Skeletal muscle satellite cell (primary cell): ENCODE measurements at regions not wholly inside any gene's neighbourhood (a gene's known extent, or its start where the extent isn't known, plus 50 kb on each side); places are given as distances from the start of the nearest gene placed in this dataset.
"Not testable (repeated sequence)": the region's sequence is repeated elsewhere in the genome, so short reads cannot be mapped to it uniquely, and the experiment has no call there.

Source experiments
- H3K27me3 ChIP-seq: 2 replicates; pipeline ENCODE4 v1.7.0; 2013; ENCODE audit warnings: low read length; ENCODE audit not compliant: control insufficient read depth, insufficient read depth
- H3K36me3 ChIP-seq: 2 replicates; pipeline ENCODE4 v1.7.0; 2013; ENCODE audit warnings: mild to moderate bottlenecking, control low read depth, low read length; ENCODE audit not compliant: insufficient read depth
- H3K4me1 ChIP-seq: 2 replicates; pipeline ENCODE4 v1.7.0; 2013; ENCODE audit warnings: low read length; ENCODE audit not compliant: control insufficient read depth, insufficient read depth
- H3K4me2 ChIP-seq: 2 replicates; pipeline ENCODE4 v1.7.0; 2013; ENCODE audit warnings: mild to moderate bottlenecking, low read length
- H3K4me3 ChIP-seq: 2 replicates; pipeline ENCODE4 v1.7.0; 2013; ENCODE audit warnings: low read length
- H3K9ac ChIP-seq: 2 replicates; pipeline ENCODE4 v1.7.0; 2013; ENCODE audit warnings: mild to moderate bottlenecking, low read depth, low read length, moderate library complexity
- H3K9me3 ChIP-seq: replicated peaks from 2 replicates; pipeline ENCODE4 v1.7.0; 2013; ENCODE audit warnings: mild to moderate bottlenecking, control low read depth, low read length

DNA sequence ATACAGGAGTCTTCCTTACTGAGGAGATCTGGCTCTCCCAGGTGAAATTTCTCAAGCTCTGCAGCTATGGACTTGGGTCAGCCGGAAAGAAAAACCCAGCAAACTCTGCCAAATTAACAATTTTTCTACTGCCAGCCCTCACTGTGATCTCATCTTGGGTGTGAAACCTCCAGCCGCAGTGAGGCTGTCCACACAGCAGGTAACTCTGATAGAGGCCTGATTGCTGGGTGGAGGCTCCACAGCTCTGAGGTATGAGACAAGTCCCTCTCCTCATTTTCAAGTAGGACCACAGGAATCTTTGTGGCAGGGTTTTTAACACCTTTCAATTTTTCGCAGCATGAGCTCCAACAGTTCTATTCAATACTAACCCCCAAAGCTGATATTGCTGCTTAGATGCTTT lies 430.6 kb upstream of the RAB6C start:
- Histone ChIP-seq H3K4me2 (no peak overlapping the region), H3K9ac (no peak overlapping the region), H3K27me3 (no peaks in the 10 kb centered on the region), H3K4me1 (no peaks in the 10 kb centered on the region), H3K36me3 (no peaks in the 10 kb centered on the region), H3K4me3 (no peak overlapping the region), H3K9me3 (peaks cover 12% of the 10 kb centered on the region)

DNA sequence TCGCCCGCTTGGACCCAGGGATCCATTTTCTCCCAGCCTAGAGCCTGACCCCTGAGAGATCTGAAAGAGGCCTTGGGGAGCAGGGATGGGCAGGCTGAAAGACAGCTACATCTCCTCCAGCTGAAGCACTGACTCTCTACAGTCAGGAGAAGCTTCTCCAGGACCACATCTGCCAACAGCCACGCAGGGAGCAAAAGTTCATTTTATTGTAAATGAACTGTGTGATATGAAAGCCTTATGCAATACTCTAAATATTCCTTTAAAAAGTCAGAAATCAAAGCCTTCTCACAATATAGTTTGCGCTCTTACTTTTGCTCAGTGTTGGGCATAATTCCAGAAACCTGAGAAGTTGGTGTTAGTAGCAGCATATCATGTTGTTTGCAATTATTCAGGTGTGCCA lies 428.9 kb upstream of the RAB6C start:
- Histone ChIP-seq H3K36me3 (no peaks in the 10 kb centered on the region), H3K4me1 (no peaks in the 10 kb centered on the region), H3K27me3 (no peaks in the 10 kb centered on the region), H3K9ac (no peak overlapping the region), H3K4me3 (no peak overlapping the region), H3K4me2 (no peak overlapping the region), H3K9me3 (peaks cover 10% of the 10 kb centered on the region)

DNA sequence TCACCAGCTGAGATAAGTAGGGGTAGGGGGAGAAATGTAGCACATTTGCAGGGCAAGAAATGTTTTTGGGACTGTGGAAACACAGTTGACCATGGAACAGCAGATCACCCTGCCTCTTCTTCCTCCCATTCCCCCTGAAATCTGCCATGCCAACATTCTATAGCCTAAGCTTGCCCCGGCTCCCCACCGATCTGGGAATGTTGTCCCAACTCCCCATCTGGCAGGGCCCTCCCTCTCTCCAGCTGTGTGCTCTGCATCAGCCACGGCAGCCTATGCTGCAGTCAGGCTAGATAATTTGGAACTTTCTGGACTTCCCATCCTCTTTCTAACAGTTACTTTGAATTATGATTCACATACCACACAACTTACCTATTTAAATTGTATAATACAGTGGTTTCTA lies 425.1 kb upstream of the RAB6C start:
- H3K27me3 ChIP-seq: no peaks in the 10 kb centered on the region
- no peak overlapping the region for H3K4me3 ChIP-seq
- H3K9me3 ChIP-seq: peaks cover 12% of the 10 kb centered on the region
- no peaks in the 10 kb centered on the region for H3K36me3 ChIP-seq
- H3K9ac ChIP-seq: no peak overlapping the region
- H3K4me1 ChIP-seq: no peaks in the 10 kb centered on the region
- no peak overlapping the region for H3K4me2 ChIP-seq

DNA sequence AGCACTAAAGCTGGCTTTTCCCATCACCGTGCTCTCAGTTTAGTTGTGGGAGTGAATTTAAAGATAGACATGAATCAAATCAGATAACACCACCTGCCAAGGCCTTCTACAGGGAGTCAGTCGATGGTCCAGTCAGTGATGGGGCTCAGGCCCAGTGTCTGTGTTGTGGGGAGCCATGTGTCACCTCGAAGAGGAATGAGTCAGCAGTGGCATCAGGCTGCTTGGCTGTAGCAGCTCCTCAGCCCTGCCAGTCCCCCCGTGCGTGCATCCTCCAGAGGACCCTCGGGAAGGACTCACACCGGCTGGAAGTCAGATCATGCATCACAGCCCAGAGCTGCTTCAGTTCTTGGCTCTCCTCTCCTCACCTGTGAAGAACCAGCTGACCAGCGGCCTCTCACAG lies 420.4 kb upstream of the RAB6C start:
- Histone ChIP-seq H3K27me3 (no peaks in the 10 kb centered on the region), H3K4me3 (no peak overlapping the region), H3K4me2 (no peak overlapping the region), H3K36me3 (no peaks in the 10 kb centered on the region), H3K4me1 (no peaks in the 10 kb centered on the region), H3K9ac (no peak overlapping the region), H3K9me3 (peaks cover 14% of the 10 kb centered on the region)

DNA sequence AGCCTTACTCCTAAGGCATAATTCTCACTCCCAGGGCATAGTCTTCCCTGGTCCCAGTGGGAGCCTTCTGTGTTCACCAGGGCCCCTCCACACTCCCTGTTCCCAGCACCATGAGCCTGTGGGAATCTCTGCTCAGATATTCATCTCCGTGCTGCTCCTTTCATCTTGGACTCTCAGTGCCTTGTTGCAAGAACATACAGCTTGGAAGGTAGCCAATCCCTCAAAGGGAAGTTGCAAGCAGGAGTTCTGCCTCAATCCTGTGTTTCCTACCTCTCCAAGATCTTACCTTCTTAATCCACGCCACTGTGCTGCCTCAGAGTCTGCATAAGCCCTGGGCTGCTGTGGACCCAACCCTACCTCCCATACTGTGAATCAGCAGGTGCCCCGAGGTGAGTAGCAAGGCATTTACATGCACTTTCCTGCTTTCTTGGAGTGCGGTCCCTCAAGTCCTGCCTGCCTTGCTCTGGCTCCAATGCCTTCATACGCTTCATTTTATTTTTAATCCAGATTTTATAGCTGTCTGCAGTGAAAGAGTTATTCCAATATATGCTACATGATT lies 413.8 kb upstream of the RAB6C start:
- Histone ChIP-seq H3K4me2 (no peak overlapping the region), H3K36me3 (no peaks in the 10 kb centered on the region), H3K9ac (no peak overlapping the region), H3K9me3 (peaks cover 16% of the 10 kb centered on the region), H3K4me1 (no peaks in the 10 kb centered on the region), H3K4me3 (no peak overlapping the region), H3K27me3 (no peaks in the 10 kb centered on the region)

DNA sequence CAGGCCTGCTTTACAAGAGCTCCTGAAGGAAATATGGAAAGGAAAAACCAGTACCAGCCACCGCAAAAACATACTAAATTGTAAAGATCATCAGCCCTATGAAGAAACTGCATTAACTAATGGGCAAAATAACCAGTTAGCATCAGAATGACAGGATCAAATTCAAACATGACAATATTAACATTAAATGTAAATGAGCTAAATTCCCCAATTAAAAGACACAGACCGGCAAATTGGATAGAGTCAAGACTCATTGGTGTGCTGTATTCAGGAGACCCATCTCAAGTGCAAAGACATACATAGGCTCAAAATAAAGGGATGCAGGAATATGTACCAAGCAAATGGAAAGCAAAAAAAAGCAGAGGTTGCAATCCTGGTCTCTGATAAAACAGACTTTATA lies 408.7 kb upstream of the RAB6C start:
- H3K9me3 ChIP-seq: peaks cover 16% of the 10 kb centered on the region
- H3K36me3 ChIP-seq, H3K4me3 ChIP-seq, H3K9ac ChIP-seq, H3K4me2 ChIP-seq, H3K27me3 ChIP-seq, H3K4me1 ChIP-seq: not testable (repeated sequence)

DNA sequence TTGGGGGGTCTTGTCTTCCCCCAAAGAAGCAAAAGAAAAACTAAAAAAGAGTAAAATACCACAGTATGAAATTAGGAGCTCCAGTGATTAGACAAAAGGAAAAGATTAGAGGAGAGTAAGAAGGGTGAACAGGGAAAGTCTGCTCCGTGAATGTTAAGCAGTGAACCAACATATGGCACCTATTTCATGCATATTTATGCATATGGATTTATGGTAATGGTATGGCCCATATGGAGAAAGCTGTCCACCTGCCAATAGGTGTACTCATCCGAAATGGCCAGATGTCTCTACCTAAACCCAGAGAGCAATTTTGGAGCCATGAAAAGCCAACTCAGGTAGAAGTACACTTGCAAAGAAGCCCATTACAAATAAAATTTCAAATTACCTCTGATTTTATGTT lies 404.0 kb upstream of the RAB6C start:
- no peaks in the 10 kb centered on the region for H3K27me3 ChIP-seq
- no peaks in the 10 kb centered on the region for H3K4me1 ChIP-seq
- H3K36me3 ChIP-seq: no peaks in the 10 kb centered on the region
- no peaks in the 10 kb centered on the region for H3K9me3 ChIP-seq
- no peak overlapping the region for H3K9ac ChIP-seq
- no peak overlapping the region for H3K4me3 ChIP-seq
- H3K4me2 ChIP-seq: no peak overlapping the region

DNA sequence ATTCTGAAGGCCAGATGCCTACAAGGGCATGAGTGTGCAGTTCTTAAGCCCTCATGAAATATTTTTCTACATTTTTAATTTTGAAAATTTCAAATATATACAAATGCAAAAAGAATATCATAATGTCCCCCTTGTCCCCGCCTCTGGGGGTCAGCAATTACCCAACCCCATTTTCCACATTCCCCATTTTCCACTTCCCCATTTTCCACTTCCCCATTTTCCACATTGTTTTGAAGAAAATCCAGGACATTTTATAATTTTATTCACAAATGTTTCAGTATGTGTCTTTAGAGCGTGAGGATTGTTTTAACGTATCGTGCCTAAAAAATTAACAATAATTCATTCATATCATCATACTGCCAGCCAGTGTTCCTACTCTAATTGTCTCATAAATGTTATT lies 403.6 kb upstream of the RAB6C start:
- Histone ChIP-seq H3K4me1 (no peaks in the 10 kb centered on the region), H3K4me2 (no peak overlapping the region), H3K27me3 (no peaks in the 10 kb centered on the region), H3K36me3 (no peaks in the 10 kb centered on the region), H3K9me3 (no peaks in the 10 kb centered on the region), H3K4me3 (no peak overlapping the region), H3K9ac (no peak overlapping the region)

DNA sequence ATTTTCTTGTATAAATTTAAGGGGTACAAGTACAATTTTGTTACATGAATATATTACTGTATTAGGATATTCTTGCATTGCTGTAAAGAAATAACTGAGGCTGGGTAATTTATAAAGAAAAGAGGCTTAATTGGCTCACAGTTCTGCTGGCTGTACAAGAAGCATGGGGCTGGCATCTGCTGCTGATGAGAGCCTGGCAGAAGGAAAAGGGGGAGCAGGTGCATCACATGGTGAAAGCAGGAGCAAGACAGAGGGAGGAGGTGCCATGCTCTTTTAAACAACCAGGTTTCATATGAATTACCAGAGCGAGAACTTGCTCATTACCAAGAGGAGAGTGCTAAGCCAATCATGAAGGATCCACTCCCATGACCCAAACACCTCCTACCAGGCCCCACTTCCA lies 399.5 kb upstream of the RAB6C start:
- Histone ChIP-seq H3K36me3 (no peaks in the 10 kb centered on the region), H3K9ac (no peak overlapping the region), H3K4me2 (no peak overlapping the region), H3K27me3 (no peaks in the 10 kb centered on the region), H3K4me3 (no peak overlapping the region), H3K9me3 (no peaks in the 10 kb centered on the region), H3K4me1 (no peaks in the 10 kb centered on the region)

DNA sequence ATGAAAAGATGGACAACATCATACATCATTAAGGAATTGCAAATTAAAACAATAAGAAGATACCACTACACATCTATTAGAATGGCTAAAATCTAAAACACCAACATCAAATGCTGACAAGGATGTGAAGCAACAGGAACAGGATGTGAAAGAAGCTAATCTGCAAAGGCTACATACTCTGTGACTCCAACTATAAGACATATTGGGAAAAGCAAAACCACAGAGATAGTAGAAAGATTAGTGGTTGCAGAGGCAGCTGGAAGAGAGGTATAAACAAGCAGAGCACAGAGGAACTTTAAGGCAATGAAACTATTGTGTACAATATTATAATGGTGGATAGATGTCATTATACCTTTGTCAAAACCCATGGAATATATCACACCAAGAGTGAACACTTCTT lies 393.7 kb upstream of the RAB6C start:
- Histone ChIP-seq H3K27me3 (no peaks in the 10 kb centered on the region), H3K4me1 (no peaks in the 10 kb centered on the region), H3K4me2 (no peak overlapping the region), H3K4me3 (no peak overlapping the region), H3K9ac (no peak overlapping the region), H3K36me3 (no peaks in the 10 kb centered on the region), H3K9me3 (peaks cover 5% of the 10 kb centered on the region)

DNA sequence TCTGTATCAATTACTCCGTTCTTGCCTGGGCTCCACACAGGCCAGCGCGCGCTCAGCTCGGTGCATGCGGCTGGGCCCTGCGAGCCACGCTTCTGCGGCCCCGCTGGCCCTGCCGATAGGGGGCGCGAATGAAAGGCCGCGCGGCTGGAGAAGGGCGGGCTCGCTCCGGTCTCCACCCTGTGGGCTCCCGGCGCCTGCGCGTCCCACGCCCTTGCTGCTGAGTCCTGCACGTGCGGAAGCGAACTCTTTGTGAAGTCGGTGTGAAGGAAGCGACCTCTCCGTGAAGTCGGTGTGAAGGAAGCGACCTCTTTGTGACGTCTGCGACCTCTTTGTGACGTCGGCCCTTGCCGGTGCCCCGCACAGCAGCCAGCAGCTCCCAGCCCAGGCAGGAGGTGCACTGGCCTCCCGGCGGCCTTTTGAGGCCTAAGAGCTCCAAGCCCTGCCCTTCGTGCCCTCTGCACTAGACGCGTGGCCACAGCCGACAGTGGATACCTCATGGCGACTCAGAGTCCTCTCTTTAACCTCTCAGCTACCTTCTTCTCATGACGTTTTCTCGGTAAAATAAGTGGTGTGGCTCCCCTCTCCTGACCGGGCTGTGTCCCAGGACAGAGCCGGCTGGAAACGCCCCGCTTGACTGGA lies 391.9 kb upstream of the RAB6C start:
- Histone ChIP-seq H3K4me2 (no peak overlapping the region), H3K9me3 (peaks cover 5% of the 10 kb centered on the region), H3K4me1 (no peaks in the 10 kb centered on the region), H3K36me3 (no peaks in the 10 kb centered on the region), H3K9ac (no peak overlapping the region), H3K4me3 (no peak overlapping the region), H3K27me3 (no peaks in the 10 kb centered on the region)

DNA sequence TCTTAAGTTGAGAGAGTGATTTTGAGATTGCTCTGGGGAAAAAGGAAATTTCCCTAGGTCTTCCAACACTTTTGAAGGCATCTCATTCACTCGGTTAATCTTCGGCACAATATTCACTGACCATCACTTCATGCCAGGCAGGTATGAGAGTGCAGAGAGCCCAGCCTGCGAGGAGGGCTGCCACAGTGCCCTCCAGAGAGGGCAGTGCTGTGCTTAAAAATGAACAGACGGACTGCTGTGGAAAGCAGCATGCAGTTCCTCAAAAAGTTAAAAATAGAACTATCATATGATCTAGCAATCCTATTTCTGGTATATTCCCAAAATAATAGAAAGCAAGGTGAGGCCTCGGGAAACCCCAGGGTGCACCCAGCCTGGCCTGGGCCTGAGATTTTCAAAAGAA lies 374.9 kb upstream of the RAB6C start:
- Histone ChIP-seq H3K4me3 (no peak overlapping the region), H3K4me1 (no peaks in the 10 kb centered on the region), H3K4me2 (no peak overlapping the region), H3K9ac (no peak overlapping the region), H3K9me3 (peaks cover 15% of the 10 kb centered on the region), H3K36me3 (no peaks in the 10 kb centered on the region), H3K27me3 (no peaks in the 10 kb centered on the region)
